OCI-LY3 (cell line): ENCODE measurements at regions not wholly inside any gene's neighbourhood (a gene's known extent, or its start where the extent isn't known, plus 50 kb on each side); places are given as distances from the start of the nearest gene placed in this dataset.

ENCODE experiments used
- CTCF ChIP-seq: fragments of 200-600, 300-600 bp; sonication (generic); IDR thresholded peaks from 2 replicates; pipeline ENCODE4 v1.5.1; 2014; ENCODE audit warnings: antibody characterized with exemption, low read length, low read depth
- EZH2phosphoT487 ChIP-seq: fragments of 200-600 bp; shearing (Covaris generic); IDR thresholded peaks from 2 replicates; pipeline ENCODE4 v1.6.1; 2018; ENCODE audit warnings: antibody characterized with exemption, mixed run types, low read depth

- no peak for TF ChIP-seq CTCF
- TF ChIP-seq EZH2phosphoT487, result no peak
These were observed 642.1 kb upstream of the ARGLU1 start for GRCh38 chr13:107209824-107210722.
